GM18519 (cell line): ENCODE measurements at regions not wholly inside any gene's neighbourhood (a gene's known extent, or its start where the extent isn't known, plus 50 kb on each side); places are given as distances from the start of the nearest gene placed in this dataset.
A peak's percentile ranks its signal among the peaks of the same experiment; 100 is the strongest.

Source experiments
- ATAC-seq: cut with Tn5 transposase; IDR thresholded peaks from one replicate; pipeline ENCODE4 v1.9.1; 2021; ENCODE audit warnings: mild to moderate bottlenecking, moderate library complexity; ENCODE audit not compliant: unreplicated experiment, low FRiP score

GRCh38 chr15:31260646-31261265, 65.9 kb upstream of the KLF13 start:
- no peak for ATAC-seq

GRCh38 chr15:31261266-31262142, 65.1 kb upstream of the KLF13 start:
- no peak for ATAC-seq

GRCh38 chr15:31262143-31262530, 64.5 kb upstream of the KLF13 start:
- no peak for ATAC-seq

- ATAC-seq, result no peak
These were observed 63.5 kb upstream of the KLF13 start for GRCh38 chr15:31262901-31263671.

- ATAC-seq, result no peak
These were observed 62.7 kb upstream of the KLF13 start for GRCh38 chr15:31263751-31264558.

- ATAC-seq, result no peak
These were observed 62.0 kb upstream of the KLF13 start for GRCh38 chr15:31264559-31265089.

- no peak for ATAC-seq
These were observed 61.4 kb upstream of the KLF13 start for GRCh38 chr15:31265090-31265870.

- ATAC-seq, result peak; percentile 44
These were observed 60.5 kb upstream of the KLF13 start for GRCh38 chr15:31265871-31266711.

- ATAC-seq, result peak; percentile 1
These were observed 59.9 kb upstream of the KLF13 start for GRCh38 chr15:31266712-31267111.

- no peak for ATAC-seq
These were observed 59.2 kb upstream of the KLF13 start for GRCh38 chr15:31267161-31268107.

GRCh38 chr15:31268108-31268501, 58.5 kb upstream of the KLF13 start:
- ATAC-seq, result no peak

GRCh38 chr15:31268911-31269784, 57.5 kb upstream of the KLF13 start:
- no peak for ATAC-seq

- ATAC-seq, result no peak
These were observed 56.6 kb upstream of the KLF13 start for GRCh38 chr15:31269816-31270575.

GRCh38 chr15:31270767-31271166, 55.9 kb upstream of the KLF13 start:
- ATAC-seq, result no peak

- no peak for ATAC-seq
These were observed 55.4 kb upstream of the KLF13 start for GRCh38 chr15:31271224-31271635.
